Adrenal gland (tissue), 5 donors: ENCODE measurements at regions not wholly inside any gene's neighbourhood (a gene's known extent, or its start where the extent isn't known, plus 50 kb on each side); places are given as distances from the start of the nearest gene placed in this dataset.

Experiments
- CTCF ChIP-seq, 6 experiments: fragments of 450-650 bp in 4 of 6; fragments of 200-600 bp in 2 of 6; sonication (generic) in 1 of 6; IDR thresholded peaks; 1 replicate in 5 of 6; 2 replicates in 1 of 6; pipeline versions ENCODE4 v1.5.1 to v1.8.0; 2016 to 2021; ENCODE audit warnings: antibody characterized with exemption in 6 of 6, mild to moderate bottlenecking in 2 of 6, moderate library complexity in 1 of 6
- POLR2A ChIP-seq, 2 donors: fragments of 450-650 bp; IDR thresholded peaks; one replicate each; pipeline ENCODE4 v1.6.1; 2017; ENCODE audit warnings: antibody characterized with exemption in 2 of 2, mild to moderate bottlenecking in 2 of 2, moderate library complexity in 1 of 2
- donor health status: DM: no; HTN: no; CAD: no.

- TF ChIP-seq CTCF (IDR thresholded peaks at IDR 0.05) (no peak), POLR2A (IDR thresholded peaks at IDR 0.05) (no peak)
These were observed 62.2 kb upstream of the MRPS22 start for GRCh38 chr3:139281522-139282196.
